ENCODE measurements at regions not wholly inside any gene's neighbourhood (a gene's known extent, or its start where the extent isn't known, plus 50 kb on each side); places are given as distances from the start of the nearest gene placed in this dataset.

GRCh38 chr1:59081795-59082194, 215.1 kb upstream of the FGGY start:
- no peak for DNase-seq
- Histone ChIP-seq H3K36me3 (no peaks in the 10 kb centered on the region), H3K4me3 (no peak overlapping the region), H3K9me3 (no peaks in the 10 kb centered on the region), H3K27ac (no peak overlapping the region), H3K27me3 (no peaks in the 10 kb centered on the region), H3K4me1 (no peaks in the 10 kb centered on the region)
- TF ChIP-seq, protein P1, sequence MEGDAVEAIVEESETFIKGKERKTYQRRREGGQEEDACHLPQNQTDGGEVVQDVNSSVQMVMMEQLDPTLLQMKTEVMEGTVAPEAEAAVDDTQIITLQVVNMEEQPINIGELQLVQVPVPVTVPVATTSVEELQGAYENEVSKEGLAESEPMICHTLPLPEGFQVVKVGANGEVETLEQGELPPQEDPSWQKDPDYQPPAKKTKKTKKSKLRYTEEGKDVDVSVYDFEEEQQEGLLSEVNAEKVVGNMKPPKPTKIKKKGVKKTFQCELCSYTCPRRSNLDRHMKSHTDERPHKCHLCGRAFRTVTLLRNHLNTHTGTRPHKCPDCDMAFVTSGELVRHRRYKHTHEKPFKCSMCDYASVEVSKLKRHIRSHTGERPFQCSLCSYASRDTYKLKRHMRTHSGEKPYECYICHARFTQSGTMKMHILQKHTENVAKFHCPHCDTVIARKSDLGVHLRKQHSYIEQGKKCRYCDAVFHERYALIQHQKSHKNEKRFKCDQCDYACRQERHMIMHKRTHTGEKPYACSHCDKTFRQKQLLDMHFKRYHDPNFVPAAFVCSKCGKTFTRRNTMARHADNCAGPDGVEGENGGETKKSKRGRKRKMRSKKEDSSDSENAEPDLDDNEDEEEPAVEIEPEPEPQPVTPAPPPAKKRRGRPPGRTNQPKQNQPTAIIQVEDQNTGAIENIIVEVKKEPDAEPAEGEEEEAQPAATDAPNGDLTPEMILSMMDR (IDR thresholded peaks at IDR 0.05) = no peak
- intact Hi-C loops (cut with DNase I; ENCODE audit: low total_unique reads) = no loop called here

DNA sequence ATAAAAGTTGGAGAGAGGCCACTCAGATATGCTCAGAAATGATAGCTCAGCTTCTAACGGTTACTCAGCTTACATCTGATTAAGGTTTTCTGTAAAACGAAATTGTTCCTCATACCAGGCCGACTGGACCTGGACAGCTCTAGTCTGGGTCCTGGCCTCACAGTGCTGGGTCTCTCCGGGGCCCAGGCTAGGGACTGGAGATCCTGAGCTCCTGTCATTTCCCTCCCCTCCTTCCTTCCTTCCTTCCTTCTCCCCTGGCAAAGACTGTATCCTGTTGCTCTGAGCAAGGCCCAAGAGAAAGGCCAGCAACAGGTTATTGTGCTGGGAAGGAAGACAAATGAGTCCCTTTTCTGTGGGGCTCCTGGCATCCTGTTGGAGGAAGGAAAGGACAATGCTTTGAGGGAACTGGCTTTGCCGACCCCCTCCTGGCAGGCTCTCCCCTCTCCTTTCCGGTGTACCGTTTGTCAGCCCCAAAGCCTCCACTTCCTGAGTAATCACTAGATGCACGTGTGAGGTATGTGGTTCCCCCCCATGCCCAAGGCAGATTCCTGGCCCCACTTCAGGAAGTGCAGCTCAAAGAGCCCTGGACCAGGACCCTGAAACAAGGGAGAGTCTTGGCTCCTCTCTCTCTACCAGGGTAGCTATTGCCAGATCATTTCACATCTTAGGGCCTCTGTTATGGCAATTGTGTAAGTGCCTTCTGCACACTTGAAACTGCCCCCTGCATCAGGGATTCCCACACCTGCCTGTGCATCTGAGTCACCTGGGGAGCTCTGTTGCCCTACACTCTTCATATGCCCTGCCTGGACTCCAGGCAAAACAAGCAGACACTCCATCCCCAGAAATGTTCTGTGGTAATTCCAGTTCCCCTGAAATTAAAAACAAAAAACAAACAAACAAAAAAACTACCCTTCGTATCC, 212.7 kb upstream of the FGGY start:
- TF ChIP-seq, protein P1 (IDR thresholded peaks at IDR 0.05) = no peak
- DNase-seq = peak in 1 of 2 donors; percentile 47
- no peak overlapping the region for H3K4me3 ChIP-seq
- H3K36me3 ChIP-seq = no peaks in the 10 kb centered on the region
- peak overlapping the region; percentile 30 to 60 for H3K27ac ChIP-seq
- no peaks in the 10 kb centered on the region for H3K27me3 ChIP-seq
- H3K9me3 ChIP-seq = no peaks in the 10 kb centered on the region
- no peaks in the 10 kb centered on the region for H3K4me1 ChIP-seq
- intact Hi-C loops (cut with DNase I; ENCODE audit: low total_unique reads) = no loop called here

DNA sequence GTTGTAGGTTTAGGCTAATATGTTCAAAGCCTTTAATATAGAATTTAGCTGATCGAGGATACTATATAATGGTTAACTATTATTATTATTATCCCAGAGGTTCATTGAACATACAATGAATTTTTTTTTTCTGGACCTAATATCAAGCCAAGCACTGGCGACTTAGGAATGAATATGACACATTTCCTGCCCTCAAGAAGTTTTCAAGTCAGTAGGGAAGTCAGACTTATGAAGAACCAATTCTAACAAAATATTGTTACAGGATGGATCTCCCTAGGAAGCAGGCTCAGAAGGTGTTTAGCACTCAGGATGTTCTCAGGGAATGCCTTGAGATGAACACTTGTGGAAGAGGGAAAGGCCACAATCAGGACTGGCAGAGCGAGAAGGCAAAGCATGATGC, 211.8 kb upstream of the FGGY start:
- intact Hi-C loops (cut with DNase I; ENCODE audit: low total_unique reads) = no loop called here
- H3K9me3 ChIP-seq = no peaks in the 10 kb centered on the region

GRCh38 chr1:59089036-59089798, 207.7 kb upstream of the FGGY start:
- no peak for DNase-seq
- TF ChIP-seq, protein P1 (IDR thresholded peaks at IDR 0.05) = no peak
- TF ChIP-seq POLR2A (IDR thresholded peaks at IDR 0.05) = no peak
- intact Hi-C loops (cut with DNase I; ENCODE audit: low total_unique reads) = no loop called here

More for the DNA sequence above, 211.8 kb upstream of the FGGY start:
- no peaks in the 10 kb centered on the region for H3K36me3 ChIP-seq
- H3K4me1 ChIP-seq = no peaks in the 10 kb centered on the region
- no peaks in the 10 kb centered on the region for H3K27me3 ChIP-seq
- no peak for DNase-seq
- no peak overlapping the region for H3K27ac ChIP-seq
- TF ChIP-seq, protein P1 (IDR thresholded peaks at IDR 0.05) = no peak
- TF ChIP-seq POLR2A (IDR thresholded peaks at IDR 0.05) = no peak
- no peak overlapping the region for H3K4me3 ChIP-seq

GRCh38 chr1:59089922-59090457, 206.9 kb upstream of the FGGY start:
- Histone ChIP-seq H3K4me1 (no peaks in the 10 kb centered on the region), H3K27me3 (no peaks in the 10 kb centered on the region), H3K36me3 (no peaks in the 10 kb centered on the region), H3K4me3 (no peak overlapping the region), H3K9me3 (no peaks in the 10 kb centered on the region), H3K27ac (no peak overlapping the region)
- TF ChIP-seq, protein P1 (IDR thresholded peaks at IDR 0.05) = no peak
- TF ChIP-seq POLR2A (IDR thresholded peaks at IDR 0.05) = no peak
- no peak for DNase-seq
- intact Hi-C loops (cut with DNase I; ENCODE audit: low total_unique reads) = no loop called here

More at GRCh38 chr1:59089036-59089798, 207.7 kb upstream of the FGGY start:
- Histone ChIP-seq H3K9me3 (no peaks in the 10 kb centered on the region), H3K27me3 (no peaks in the 10 kb centered on the region), H3K36me3 (no peaks in the 10 kb centered on the region), H3K27ac (no peak overlapping the region), H3K4me3 (no peak overlapping the region), H3K4me1 (no peaks in the 10 kb centered on the region)

All from uterus (tissue), 3 donors.